ENCODE measurements at regions not wholly inside any gene's neighbourhood (a gene's known extent, or its start where the extent isn't known, plus 50 kb on each side); places are given as distances from the start of the nearest gene placed in this dataset.
"Not testable (repeated sequence)": the region's sequence is repeated elsewhere in the genome, so short reads cannot be mapped to it uniquely, and the experiment has no call there.

GRCh38 chr10:43852149-43852548 is 203.5 kb upstream of the ZNF32 start:
- DNase-seq (ENCODE audit: insufficient read length, low spot score) (no peak), FAIRE-seq (no peak)

- FAIRE-seq: peak; percentile 86
- no peak for DNase-seq (ENCODE audit: insufficient read length, low spot score)
These were observed 202.3 kb upstream of the ZNF32 start for GRCh38 chr10:43851030-43851429.

- FAIRE-seq (no peak), DNase-seq (ENCODE audit: insufficient read length, low spot score) (no peak)
These were observed 200.9 kb upstream of the ZNF32 start for GRCh38 chr10:43849551-43849950.

GRCh38 chr10:43846968-43847367 is 198.3 kb upstream of the ZNF32 start:
- FAIRE-seq: no peak
- no peak for DNase-seq (ENCODE audit: insufficient read length, low spot score)

GRCh38 chr10:43846187-43846680 is 197.6 kb upstream of the ZNF32 start:
- peak; percentile 43 for DNase-seq (ENCODE audit: insufficient read length, low spot score)
- FAIRE-seq: peak; percentile 83

- FAIRE-seq (peak; percentile 42), DNase-seq (ENCODE audit: insufficient read length, low spot score) (no peak)
These were observed 196.4 kb upstream of the ZNF32 start for GRCh38 chr10:43845121-43845520.

- DNase-seq (ENCODE audit: insufficient read length, low spot score) (no peak), FAIRE-seq (no peak)
These were observed 195.5 kb upstream of the ZNF32 start for GRCh38 chr10:43844221-43844620.

- FAIRE-seq: peak; percentile 64
- DNase-seq (ENCODE audit: insufficient read length, low spot score): peak; percentile 27
These were observed 194.8 kb upstream of the ZNF32 start for GRCh38 chr10:43843321-43844101.

GRCh38 chr10:43842496-43842895 is 193.8 kb upstream of the ZNF32 start:
- no peak for DNase-seq (ENCODE audit: insufficient read length, low spot score)
- peak; percentile 4 for FAIRE-seq

GRCh38 chr10:43842072-43842471 is 193.4 kb upstream of the ZNF32 start:
- DNase-seq (ENCODE audit: insufficient read length, low spot score) (no peak), FAIRE-seq (peak; percentile 31)

- DNase-seq (ENCODE audit: insufficient read length, low spot score): no peak
- no peak for FAIRE-seq
These were observed 191.3 kb upstream of the ZNF32 start for GRCh38 chr10:43839973-43840372.

- DNase-seq (ENCODE audit: insufficient read length, low spot score); FAIRE-seq: not testable (repeated sequence)
These were observed 186.1 kb upstream of the ZNF32 start for GRCh38 chr10:43834751-43835150.

- FAIRE-seq (no peak), DNase-seq (ENCODE audit: insufficient read length, low spot score) (no peak)
These were observed 179.2 kb upstream of the ZNF32 start for GRCh38 chr10:43827853-43828252.

GRCh38 chr10:43825984-43826383 is 177.3 kb upstream of the ZNF32 start:
- DNase-seq (ENCODE audit: insufficient read length, low spot score) (no peak), FAIRE-seq (no peak)

- no peak for DNase-seq (ENCODE audit: insufficient read length, low spot score)
- FAIRE-seq: no peak
These were observed 176.7 kb upstream of the ZNF32 start for GRCh38 chr10:43825421-43825820.

GRCh38 chr10:43824934-43825333 is 176.3 kb upstream of the ZNF32 start:
- DNase-seq (ENCODE audit: insufficient read length, low spot score) (no peak), FAIRE-seq (no peak)

GRCh38 chr10:43822631-43823580 is 174.2 kb upstream of the ZNF32 start:
- no peak for DNase-seq (ENCODE audit: insufficient read length, low spot score)
- FAIRE-seq: no peak

GRCh38 chr10:43821103-43821502 is 172.4 kb upstream of the ZNF32 start:
- FAIRE-seq (peak; percentile 80), DNase-seq (ENCODE audit: insufficient read length, low spot score) (no peak)

GRCh38 chr10:43820663-43821062 is 172.0 kb upstream of the ZNF32 start:
- FAIRE-seq (no peak), DNase-seq (ENCODE audit: insufficient read length, low spot score) (no peak)

GRCh38 chr10:43819464-43820230 is 171.0 kb upstream of the ZNF32 start:
- FAIRE-seq (no peak), DNase-seq (ENCODE audit: insufficient read length, low spot score) (no peak)

GRCh38 chr10:43818687-43819086 is 170.0 kb upstream of the ZNF32 start:
- no peak for FAIRE-seq
- DNase-seq (ENCODE audit: insufficient read length, low spot score): no peak
